ENCODE measurements at regions not wholly inside any gene's neighbourhood (a gene's known extent, or its start where the extent isn't known, plus 50 kb on each side); places are given as distances from the start of the nearest gene placed in this dataset.

- Histone ChIP-seq H3K27ac (ENCODE audit: low read depth, low read length, poor library complexity, severe bottlenecking) (no peak overlapping the region), H3K4me3 (ENCODE audit: low read depth, low read length, poor library complexity, severe bottlenecking) (no peak overlapping the region), H3K9me3 (ENCODE audit: low read depth, low read length, poor library complexity, severe bottlenecking) (no peaks in the 10 kb centered on the region), H3K4me1 (ENCODE audit: insufficient read depth, low read length, poor library complexity, severe bottlenecking) (no peaks in the 10 kb centered on the region), H3K27me3 (replicated peaks; ENCODE audit: insufficient read depth, low read depth, low read length, poor library complexity) (no peaks in the 10 kb centered on the region), H3K36me3 (ENCODE audit: insufficient read depth, low read length, poor library complexity, severe bottlenecking) (no peaks in the 10 kb centered on the region)
- BruUV-seq (replicated peaks) = no TSS peak
- intact Hi-C loops (cut with micrococcal nuclease; ENCODE audit: unreplicated experiment) = loop anchor here (1.0 to 5.0 kb wide), 4 partner anchors 35 to 280 kb away; no protein-coding TSS in a partner anchor
- POLR2A ChIA-PET (ENCODE audit: low non-redundant PET) = no interaction called here
- TF ChIP-seq, protein P1, sequence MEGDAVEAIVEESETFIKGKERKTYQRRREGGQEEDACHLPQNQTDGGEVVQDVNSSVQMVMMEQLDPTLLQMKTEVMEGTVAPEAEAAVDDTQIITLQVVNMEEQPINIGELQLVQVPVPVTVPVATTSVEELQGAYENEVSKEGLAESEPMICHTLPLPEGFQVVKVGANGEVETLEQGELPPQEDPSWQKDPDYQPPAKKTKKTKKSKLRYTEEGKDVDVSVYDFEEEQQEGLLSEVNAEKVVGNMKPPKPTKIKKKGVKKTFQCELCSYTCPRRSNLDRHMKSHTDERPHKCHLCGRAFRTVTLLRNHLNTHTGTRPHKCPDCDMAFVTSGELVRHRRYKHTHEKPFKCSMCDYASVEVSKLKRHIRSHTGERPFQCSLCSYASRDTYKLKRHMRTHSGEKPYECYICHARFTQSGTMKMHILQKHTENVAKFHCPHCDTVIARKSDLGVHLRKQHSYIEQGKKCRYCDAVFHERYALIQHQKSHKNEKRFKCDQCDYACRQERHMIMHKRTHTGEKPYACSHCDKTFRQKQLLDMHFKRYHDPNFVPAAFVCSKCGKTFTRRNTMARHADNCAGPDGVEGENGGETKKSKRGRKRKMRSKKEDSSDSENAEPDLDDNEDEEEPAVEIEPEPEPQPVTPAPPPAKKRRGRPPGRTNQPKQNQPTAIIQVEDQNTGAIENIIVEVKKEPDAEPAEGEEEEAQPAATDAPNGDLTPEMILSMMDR (conservative IDR thresholded peaks at IDR 0.05; ENCODE audit: low read depth, low read length) = peak; percentile 69
- TF ChIP-seq EZH2 (IDR thresholded peaks at IDR 0.05; ENCODE audit: borderline replicate concordance, low read depth, low read length, poor library complexity, severe bottlenecking) = no peak
- DNase-seq (ENCODE audit: low spot score) = peak; percentile 61
- CTCF ChIA-PET = interaction anchor here (1.0 to 1.3 kb wide), 2 partner anchors 35 to 36 kb away, joined by 5 to 6 read pairs; no protein-coding TSS in a partner anchor
Measured at GRCh38 chr5:101942321-101942882, 353.7 kb downstream of the SLCO4C1 start.

- CTCF ChIA-PET = no interaction called here
- BruUV-seq (replicated peaks) = no TSS peak
- no peak for DNase-seq (ENCODE audit: low spot score)
- Histone ChIP-seq H3K36me3 (ENCODE audit: insufficient read depth, low read length, poor library complexity, severe bottlenecking) (no peaks in the 10 kb centered on the region), H3K27ac (ENCODE audit: low read depth, low read length, poor library complexity, severe bottlenecking) (no peak overlapping the region), H3K4me3 (ENCODE audit: low read depth, low read length, poor library complexity, severe bottlenecking) (no peak overlapping the region), H3K9me3 (ENCODE audit: low read depth, low read length, poor library complexity, severe bottlenecking) (no peaks in the 10 kb centered on the region), H3K4me1 (ENCODE audit: insufficient read depth, low read length, poor library complexity, severe bottlenecking) (no peaks in the 10 kb centered on the region), H3K27me3 (replicated peaks; ENCODE audit: insufficient read depth, low read depth, low read length, poor library complexity) (peaks cover 4% of the 10 kb centered on the region)
- POLR2A ChIA-PET (ENCODE audit: low non-redundant PET) = no interaction called here
- intact Hi-C loops (cut with micrococcal nuclease; ENCODE audit: unreplicated experiment) = no loop called here
- TF ChIP-seq, protein P1 (conservative IDR thresholded peaks at IDR 0.05; ENCODE audit: low read depth, low read length) = no peak
- TF ChIP-seq EZH2 (IDR thresholded peaks at IDR 0.05; ENCODE audit: borderline replicate concordance, low read depth, low read length, poor library complexity, severe bottlenecking) = no peak
Measured at GRCh38 chr5:101937041-101937440, 359.0 kb downstream of the SLCO4C1 start.

DNA sequence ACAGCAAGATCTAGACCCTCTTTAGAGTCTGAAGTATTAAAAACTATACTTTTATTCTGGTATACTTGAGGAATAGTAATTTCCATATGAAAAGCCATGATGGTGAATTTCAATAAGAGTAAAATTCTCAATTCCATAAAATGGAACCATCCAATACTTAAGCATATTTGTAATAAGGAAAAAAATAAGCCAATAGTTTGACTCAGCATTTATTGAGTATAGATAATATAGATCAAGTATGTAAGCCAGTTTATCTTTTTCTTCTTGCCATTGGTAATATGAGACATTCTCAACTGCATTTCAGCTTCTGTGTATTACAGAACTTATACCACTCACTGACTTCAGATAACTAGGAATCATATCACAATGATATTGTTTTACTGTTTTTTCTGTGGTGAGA lies 361.0 kb downstream of the SLCO4C1 start:
- Histone ChIP-seq H3K27ac (ENCODE audit: low read depth, low read length, poor library complexity, severe bottlenecking) (no peak overlapping the region), H3K4me3 (ENCODE audit: low read depth, low read length, poor library complexity, severe bottlenecking) (no peak overlapping the region), H3K36me3 (ENCODE audit: insufficient read depth, low read length, poor library complexity, severe bottlenecking) (no peaks in the 10 kb centered on the region), H3K4me1 (ENCODE audit: insufficient read depth, low read length, poor library complexity, severe bottlenecking) (no peaks in the 10 kb centered on the region), H3K27me3 (replicated peaks; ENCODE audit: insufficient read depth, low read depth, low read length, poor library complexity) (peaks cover 4% of the 10 kb centered on the region), H3K9me3 (ENCODE audit: low read depth, low read length, poor library complexity, severe bottlenecking) (no peaks in the 10 kb centered on the region)
- ChIA-PET CTCF (no interaction called here), POLR2A (ENCODE audit: low non-redundant PET) (no interaction called here)
- no peak for DNase-seq (ENCODE audit: low spot score)
- TF ChIP-seq, protein P1 (conservative IDR thresholded peaks at IDR 0.05; ENCODE audit: low read depth, low read length) = no peak
- TF ChIP-seq EZH2 (IDR thresholded peaks at IDR 0.05; ENCODE audit: borderline replicate concordance, low read depth, low read length, poor library complexity, severe bottlenecking) = no peak
- BruUV-seq (replicated peaks) = no TSS peak
- intact Hi-C loops (cut with micrococcal nuclease; ENCODE audit: unreplicated experiment) = no loop called here

Data from A673 (cell line).